WTC11 (cell line): ENCODE measurements at regions not wholly inside any gene's neighbourhood (a gene's known extent, or its start where the extent isn't known, plus 50 kb on each side); places are given as distances from the start of the nearest gene placed in this dataset.

Source experiments
- CBFB ChIP-seq: sonication (generic); formaldehyde crosslinking; IDR thresholded peaks from 2 replicates; pipeline ENCODE4 v1.8.1; 2022; ENCODE audit warnings: mild to moderate bottlenecking, low read depth, missing genetic modification reagents
- ESRRA ChIP-seq: sonication (generic); formaldehyde crosslinking; IDR thresholded peaks from 2 replicates; pipeline ENCODE4 v1.8.1; 2022; ENCODE audit warnings: mild to moderate bottlenecking, missing genetic modification reagents, borderline replicate concordance
- JUN ChIP-seq: sonication (generic); formaldehyde crosslinking; IDR thresholded peaks from 2 replicates; pipeline ENCODE4 v1.8.0; 2023; ENCODE audit warnings: mild to moderate bottlenecking, missing genetic modification reagents
- TCF7 ChIP-seq: sonication (generic); formaldehyde crosslinking; IDR thresholded peaks from 2 replicates; pipeline ENCODE4 v1.8.0; 2022; ENCODE audit warnings: mild to moderate bottlenecking, low read depth, missing genetic modification reagents, moderate library complexity
- TEAD4 ChIP-seq: sonication (generic); formaldehyde crosslinking; IDR thresholded peaks from 2 replicates; pipeline ENCODE4 v1.8.0; 2022; ENCODE audit warnings: mild to moderate bottlenecking, missing genetic modification reagents
- ZNF138 ChIP-seq: sonication (generic); formaldehyde crosslinking; conservative IDR thresholded peaks from 2 replicates; pipeline ENCODE4 v1.8.1; 2022; ENCODE audit warnings: mild to moderate bottlenecking, moderate library complexity, missing genetic modification reagents
- TF ChIP-seq, protein P1 (sequence below): fragments of 200-600 bp; IDR thresholded peaks from 2 replicates; pipeline ENCODE4 v1.8.0; 2022; ENCODE audit warnings: antibody characterized with exemption
- TF ChIP-seq, protein P2 (sequence below): sonication (generic); formaldehyde crosslinking; IDR thresholded peaks from 2 replicates; pipeline ENCODE4 v1.8.1; 2023; ENCODE audit warnings: mild to moderate bottlenecking, moderate library complexity, missing genetic modification reagents
- TF ChIP-seq, protein P3 (sequence below): sonication (generic); formaldehyde crosslinking; conservative IDR thresholded peaks from 2 replicates; pipeline ENCODE4 v1.8.1; 2023; ENCODE audit warnings: mild to moderate bottlenecking, low read depth, missing genetic modification reagents, moderate library complexity
- TF ChIP-seq, protein P4 (sequence below): fragments of 250-450 bp; sonication (Bioruptor Pico); IDR thresholded peaks from 2 replicates; pipeline ENCODE4 v1.9.0; 2021; ENCODE audit warnings: mild to moderate bottlenecking
- TF ChIP-seq, protein P5 (sequence below): sonication (generic); formaldehyde crosslinking; IDR thresholded peaks from 2 replicates; pipeline ENCODE4 v1.8.1; 2023; ENCODE audit warnings: mild to moderate bottlenecking, missing genetic modification reagents, moderate library complexity
- TF ChIP-seq, protein P6 (sequence below): sonication (generic); formaldehyde crosslinking; IDR thresholded peaks from 2 replicates; pipeline ENCODE4 v1.8.0; 2023; ENCODE audit warnings: missing genetic modification reagents

DNA sequence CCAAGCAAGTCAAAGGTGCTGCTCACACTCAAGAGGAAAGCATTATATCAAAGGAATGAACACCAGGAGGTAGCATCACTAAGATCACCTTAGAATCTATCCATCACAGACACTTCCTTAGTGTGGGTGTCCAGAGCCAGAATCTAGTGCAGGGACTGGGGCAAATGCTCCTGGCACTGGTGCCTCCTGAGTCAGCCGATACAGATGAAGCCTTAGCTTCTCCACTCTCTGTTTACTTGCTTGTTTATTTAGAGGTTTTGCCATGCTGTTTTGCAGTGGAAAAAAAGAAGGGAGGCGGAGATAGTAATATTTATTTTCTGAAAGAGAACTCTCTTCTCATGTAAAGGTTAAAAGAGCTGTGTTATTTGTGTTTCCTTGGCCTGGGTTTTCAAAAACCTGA is 303.1 kb downstream of the WDR11 start:
- TF ChIP-seq, protein P1, sequence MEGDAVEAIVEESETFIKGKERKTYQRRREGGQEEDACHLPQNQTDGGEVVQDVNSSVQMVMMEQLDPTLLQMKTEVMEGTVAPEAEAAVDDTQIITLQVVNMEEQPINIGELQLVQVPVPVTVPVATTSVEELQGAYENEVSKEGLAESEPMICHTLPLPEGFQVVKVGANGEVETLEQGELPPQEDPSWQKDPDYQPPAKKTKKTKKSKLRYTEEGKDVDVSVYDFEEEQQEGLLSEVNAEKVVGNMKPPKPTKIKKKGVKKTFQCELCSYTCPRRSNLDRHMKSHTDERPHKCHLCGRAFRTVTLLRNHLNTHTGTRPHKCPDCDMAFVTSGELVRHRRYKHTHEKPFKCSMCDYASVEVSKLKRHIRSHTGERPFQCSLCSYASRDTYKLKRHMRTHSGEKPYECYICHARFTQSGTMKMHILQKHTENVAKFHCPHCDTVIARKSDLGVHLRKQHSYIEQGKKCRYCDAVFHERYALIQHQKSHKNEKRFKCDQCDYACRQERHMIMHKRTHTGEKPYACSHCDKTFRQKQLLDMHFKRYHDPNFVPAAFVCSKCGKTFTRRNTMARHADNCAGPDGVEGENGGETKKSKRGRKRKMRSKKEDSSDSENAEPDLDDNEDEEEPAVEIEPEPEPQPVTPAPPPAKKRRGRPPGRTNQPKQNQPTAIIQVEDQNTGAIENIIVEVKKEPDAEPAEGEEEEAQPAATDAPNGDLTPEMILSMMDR: no peak
- TF ChIP-seq TCF7 (CRISPR knock-in tag) (no peak), ZNF138 (CRISPR knock-in tag) (no peak), CBFB (CRISPR knock-in tag) (no peak), ESRRA (CRISPR knock-in tag) (no peak), TEAD4 (CRISPR knock-in tag) (no peak), JUN (CRISPR knock-in tag) (no peak)
- TF ChIP-seq, protein P2, sequence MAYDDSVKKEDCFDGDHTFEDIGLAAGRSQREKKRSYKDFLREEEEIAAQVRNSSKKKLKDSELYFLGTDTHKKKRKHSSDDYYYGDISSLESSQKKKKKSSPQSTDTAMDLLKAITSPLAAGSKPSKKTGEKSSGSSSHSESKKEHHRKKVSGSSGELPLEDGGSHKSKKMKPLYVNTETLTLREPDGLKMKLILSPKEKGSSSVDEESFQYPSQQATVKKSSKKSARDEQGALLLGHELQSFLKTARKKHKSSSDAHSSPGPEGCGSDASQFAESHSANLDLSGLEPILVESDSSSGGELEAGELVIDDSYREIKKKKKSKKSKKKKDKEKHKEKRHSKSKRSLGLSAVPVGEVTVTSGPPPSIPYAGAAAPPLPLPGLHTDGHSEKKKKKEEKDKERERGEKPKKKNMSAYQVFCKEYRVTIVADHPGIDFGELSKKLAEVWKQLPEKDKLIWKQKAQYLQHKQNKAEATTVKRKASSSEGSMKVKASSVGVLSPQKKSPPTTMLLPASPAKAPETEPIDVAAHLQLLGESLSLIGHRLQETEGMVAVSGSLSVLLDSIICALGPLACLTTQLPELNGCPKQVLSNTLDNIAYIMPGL (CRISPR knock-in tag): no peak
- TF ChIP-seq, protein P3, sequence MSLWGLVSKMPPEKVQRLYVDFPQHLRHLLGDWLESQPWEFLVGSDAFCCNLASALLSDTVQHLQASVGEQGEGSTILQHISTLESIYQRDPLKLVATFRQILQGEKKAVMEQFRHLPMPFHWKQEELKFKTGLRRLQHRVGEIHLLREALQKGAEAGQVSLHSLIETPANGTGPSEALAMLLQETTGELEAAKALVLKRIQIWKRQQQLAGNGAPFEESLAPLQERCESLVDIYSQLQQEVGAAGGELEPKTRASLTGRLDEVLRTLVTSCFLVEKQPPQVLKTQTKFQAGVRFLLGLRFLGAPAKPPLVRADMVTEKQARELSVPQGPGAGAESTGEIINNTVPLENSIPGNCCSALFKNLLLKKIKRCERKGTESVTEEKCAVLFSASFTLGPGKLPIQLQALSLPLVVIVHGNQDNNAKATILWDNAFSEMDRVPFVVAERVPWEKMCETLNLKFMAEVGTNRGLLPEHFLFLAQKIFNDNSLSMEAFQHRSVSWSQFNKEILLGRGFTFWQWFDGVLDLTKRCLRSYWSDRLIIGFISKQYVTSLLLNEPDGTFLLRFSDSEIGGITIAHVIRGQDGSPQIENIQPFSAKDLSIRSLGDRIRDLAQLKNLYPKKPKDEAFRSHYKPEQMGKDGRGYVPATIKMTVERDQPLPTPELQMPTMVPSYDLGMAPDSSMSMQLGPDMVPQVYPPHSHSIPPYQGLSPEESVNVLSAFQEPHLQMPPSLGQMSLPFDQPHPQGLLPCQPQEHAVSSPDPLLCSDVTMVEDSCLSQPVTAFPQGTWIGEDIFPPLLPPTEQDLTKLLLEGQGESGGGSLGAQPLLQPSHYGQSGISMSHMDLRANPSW: no peak
- TF ChIP-seq, protein P4, sequence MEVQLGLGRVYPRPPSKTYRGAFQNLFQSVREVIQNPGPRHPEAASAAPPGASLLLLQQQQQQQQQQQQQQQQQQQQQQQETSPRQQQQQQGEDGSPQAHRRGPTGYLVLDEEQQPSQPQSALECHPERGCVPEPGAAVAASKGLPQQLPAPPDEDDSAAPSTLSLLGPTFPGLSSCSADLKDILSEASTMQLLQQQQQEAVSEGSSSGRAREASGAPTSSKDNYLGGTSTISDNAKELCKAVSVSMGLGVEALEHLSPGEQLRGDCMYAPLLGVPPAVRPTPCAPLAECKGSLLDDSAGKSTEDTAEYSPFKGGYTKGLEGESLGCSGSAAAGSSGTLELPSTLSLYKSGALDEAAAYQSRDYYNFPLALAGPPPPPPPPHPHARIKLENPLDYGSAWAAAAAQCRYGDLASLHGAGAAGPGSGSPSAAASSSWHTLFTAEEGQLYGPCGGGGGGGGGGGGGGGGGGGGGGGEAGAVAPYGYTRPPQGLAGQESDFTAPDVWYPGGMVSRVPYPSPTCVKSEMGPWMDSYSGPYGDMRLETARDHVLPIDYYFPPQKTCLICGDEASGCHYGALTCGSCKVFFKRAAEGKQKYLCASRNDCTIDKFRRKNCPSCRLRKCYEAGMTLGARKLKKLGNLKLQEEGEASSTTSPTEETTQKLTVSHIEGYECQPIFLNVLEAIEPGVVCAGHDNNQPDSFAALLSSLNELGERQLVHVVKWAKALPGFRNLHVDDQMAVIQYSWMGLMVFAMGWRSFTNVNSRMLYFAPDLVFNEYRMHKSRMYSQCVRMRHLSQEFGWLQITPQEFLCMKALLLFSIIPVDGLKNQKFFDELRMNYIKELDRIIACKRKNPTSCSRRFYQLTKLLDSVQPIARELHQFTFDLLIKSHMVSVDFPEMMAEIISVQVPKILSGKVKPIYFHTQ (CRISPR knock-in tag): no peak
- TF ChIP-seq, protein P5, sequence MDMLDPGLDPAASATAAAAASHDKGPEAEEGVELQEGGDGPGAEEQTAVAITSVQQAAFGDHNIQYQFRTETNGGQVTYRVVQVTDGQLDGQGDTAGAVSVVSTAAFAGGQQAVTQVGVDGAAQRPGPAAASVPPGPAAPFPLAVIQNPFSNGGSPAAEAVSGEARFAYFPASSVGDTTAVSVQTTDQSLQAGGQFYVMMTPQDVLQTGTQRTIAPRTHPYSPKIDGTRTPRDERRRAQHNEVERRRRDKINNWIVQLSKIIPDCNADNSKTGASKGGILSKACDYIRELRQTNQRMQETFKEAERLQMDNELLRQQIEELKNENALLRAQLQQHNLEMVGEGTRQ (CRISPR knock-in tag): no peak
- TF ChIP-seq, protein P6, sequence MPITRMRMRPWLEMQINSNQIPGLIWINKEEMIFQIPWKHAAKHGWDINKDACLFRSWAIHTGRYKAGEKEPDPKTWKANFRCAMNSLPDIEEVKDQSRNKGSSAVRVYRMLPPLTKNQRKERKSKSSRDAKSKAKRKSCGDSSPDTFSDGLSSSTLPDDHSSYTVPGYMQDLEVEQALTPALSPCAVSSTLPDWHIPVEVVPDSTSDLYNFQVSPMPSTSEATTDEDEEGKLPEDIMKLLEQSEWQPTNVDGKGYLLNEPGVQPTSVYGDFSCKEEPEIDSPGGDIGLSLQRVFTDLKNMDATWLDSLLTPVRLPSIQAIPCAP (CRISPR knock-in tag): no peak
